Activated CD4-positive, alpha-beta T cell treated with anti-CD3 and anti-CD28 coated beads, Interleukin-2, amount 50 U/mL, for 24 hours (primary cell): ENCODE measurements at regions not wholly inside any gene's neighbourhood (a gene's known extent, or its start where the extent isn't known, plus 50 kb on each side); places are given as distances from the start of the nearest gene placed in this dataset.
"Not testable (repeated sequence)": the region's sequence is repeated elsewhere in the genome, so short reads cannot be mapped to it uniquely, and the experiment has no call there.

Experiments
- DNase-seq, 2 donors: peaks; one replicate each; pipeline ENCODE4 v3.0.0-alpha.2; 2020; ENCODE audit warnings: low read depth in 1 of 2, low spot score in 1 of 2

GRCh38 chr9:129319076-129319937 is 141.2 kb upstream of the IER5L start:
- no peak for DNase-seq

- DNase-seq: no peak
Measured at GRCh38 chr9:129318121-129319075, 140.3 kb upstream of the IER5L start.

GRCh38 chr9:129317179-129318011 is 139.3 kb upstream of the IER5L start:
- no peak for DNase-seq

- DNase-seq: no peak
Measured at GRCh38 chr9:129316281-129317030, 138.4 kb upstream of the IER5L start.

- DNase-seq: no peak
Measured at GRCh38 chr9:129313331-129313955, 135.4 kb upstream of the IER5L start.

DNA sequence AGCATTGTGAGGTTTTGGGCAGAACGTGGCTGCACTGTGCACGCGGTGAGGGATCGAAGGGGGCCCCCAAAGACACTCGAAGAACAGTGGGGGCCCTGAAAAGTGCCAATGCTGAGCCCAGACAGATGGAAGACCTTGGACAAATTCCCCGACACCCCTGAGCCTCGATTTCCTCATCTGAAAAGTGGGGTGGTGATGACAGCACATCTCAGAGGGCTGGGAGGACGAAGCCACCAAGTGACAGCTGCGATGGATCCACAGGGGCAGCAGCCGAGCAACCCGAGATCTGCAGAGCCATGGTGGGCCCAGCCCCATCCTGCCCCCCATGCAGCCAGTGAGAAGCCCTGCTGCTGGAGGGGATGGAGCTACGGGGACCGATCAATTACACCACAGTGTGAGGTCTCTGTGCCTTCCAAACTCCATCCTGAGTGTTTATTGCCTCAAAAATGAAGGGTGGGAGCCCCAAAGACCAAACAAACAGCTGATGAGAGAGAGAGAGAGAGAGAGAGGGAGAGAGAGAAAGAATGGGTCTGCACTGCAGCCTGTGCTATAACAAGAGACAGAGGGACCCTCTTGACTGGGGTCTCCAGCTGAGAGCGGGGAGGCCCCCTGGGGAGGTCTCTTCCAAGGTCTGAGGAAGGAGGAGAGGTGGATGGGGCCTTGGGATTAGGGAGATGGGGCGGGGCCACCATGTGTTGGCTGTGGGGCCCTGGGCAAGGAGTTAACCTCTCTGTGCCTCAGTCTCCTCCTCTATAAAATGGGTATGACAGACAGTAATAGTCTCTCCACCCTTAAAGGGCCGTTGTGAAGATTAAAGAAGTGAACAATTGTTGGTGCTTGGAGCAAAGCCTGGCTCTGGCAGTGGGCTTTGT is 134.4 kb upstream of the IER5L start:
- no peak for DNase-seq

- no peak for DNase-seq
Measured at GRCh38 chr9:129311643-129312042, 133.6 kb upstream of the IER5L start.

- no peak for DNase-seq
Measured at GRCh38 chr9:129310666-129311350, 132.7 kb upstream of the IER5L start.

DNA sequence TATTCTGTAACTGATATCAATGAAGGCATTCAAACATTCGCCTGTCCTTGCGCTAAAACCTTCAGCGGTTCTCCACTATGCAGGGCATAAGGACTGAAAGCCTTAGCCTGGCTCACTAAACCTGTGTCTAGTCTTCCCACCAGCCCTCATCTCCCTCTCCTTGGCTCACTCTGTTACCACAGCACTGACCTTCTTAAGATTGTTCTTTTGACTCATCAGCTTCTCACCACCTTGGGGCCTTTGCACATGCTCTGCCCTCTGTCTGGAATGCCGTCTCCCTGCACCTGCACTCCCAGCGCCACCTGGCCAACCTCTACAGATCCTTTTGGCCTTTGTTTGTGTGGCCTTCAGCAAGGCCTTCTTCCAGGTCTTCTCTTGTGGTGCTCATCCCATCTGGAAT is 131.8 kb upstream of the IER5L start:
- no peak for DNase-seq

GRCh38 chr9:129309041-129309430 is 131.0 kb upstream of the IER5L start:
- DNase-seq: no peak

DNA sequence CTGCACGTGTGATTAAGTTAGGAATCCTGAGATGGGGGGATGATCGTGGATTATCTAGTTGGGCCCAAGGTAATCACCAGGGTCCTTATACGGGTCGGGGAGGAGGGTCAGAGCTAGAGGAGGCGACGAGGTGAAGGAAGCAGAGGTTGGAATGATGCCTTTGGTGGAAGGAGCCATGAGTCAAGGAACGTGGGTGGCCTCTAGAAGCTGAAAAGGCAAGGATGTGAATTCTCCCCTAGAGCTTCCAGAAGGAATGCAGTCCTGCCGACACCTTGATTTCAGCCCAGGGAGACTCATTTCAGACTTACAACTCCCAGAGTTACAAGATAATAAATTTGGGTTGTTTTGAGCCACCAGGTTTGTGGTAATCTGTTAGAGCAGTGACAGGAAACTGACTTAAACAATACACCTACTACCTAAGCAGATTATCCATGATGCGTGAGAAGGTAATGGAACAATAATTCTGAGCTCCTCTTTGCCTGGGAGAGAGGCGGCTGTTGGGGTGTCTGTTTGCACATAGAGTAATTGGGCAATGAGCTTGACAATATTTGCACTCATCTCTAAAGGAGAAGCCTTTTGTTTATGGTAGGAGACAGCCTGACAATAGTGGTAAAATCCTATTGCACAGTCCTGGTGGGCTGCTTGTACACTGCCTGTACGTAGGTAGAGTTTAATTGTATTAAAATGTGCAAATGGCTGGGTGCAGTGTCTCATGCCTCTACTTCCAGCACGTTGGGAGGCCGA is 129.3 kb upstream of the IER5L start:
- DNase-seq: no peak

- no peak for DNase-seq
Measured at GRCh38 chr9:129306318-129306973, 128.4 kb upstream of the IER5L start.

DNA sequence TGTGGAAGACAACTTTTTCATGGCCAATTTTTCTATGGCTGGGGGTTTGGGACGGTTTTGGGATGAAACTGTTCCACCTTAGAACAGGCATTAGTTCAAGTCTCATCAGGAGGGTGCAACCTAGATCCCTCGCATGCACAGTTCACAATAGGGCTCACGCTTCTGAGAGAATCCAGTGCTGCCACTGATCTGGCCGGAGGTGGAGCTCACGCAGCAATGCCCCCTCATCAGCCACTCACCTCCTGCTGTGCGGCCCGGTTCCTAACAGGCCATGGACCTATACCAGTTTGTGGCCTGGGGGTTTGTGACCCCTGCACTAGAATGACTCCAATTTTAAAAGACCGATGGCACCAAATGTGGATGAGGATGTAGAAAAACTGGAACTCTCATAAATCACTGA is 127.2 kb upstream of the IER5L start:
- DNase-seq: no peak

DNA sequence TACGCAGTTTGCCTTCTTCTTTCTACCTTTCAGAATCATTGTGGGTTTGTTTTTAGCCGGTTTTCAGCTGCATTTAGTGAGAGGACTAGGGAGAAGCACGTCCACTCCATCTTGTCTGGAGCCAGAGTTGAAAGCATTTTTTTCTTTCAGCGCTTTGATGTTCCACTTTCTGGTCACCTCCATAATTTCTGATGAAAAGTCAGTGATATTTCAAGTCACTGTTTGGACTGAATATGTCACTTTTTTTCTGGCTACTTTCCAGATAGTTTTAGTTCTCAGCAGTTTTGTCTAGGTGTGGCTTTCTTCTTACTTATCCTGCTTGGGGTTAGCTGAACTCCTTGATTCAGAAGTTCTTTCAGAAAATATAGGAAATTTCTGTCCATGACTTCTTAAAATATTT is 123.9 kb upstream of the IER5L start:
- DNase-seq: no peak

- DNase-seq: not testable (repeated sequence)
Measured at GRCh38 chr9:129296195-129296594, 118.1 kb upstream of the IER5L start.

GRCh38 chr9:129291041-129291501 is 113.0 kb upstream of the IER5L start:
- no peak for DNase-seq

DNA sequence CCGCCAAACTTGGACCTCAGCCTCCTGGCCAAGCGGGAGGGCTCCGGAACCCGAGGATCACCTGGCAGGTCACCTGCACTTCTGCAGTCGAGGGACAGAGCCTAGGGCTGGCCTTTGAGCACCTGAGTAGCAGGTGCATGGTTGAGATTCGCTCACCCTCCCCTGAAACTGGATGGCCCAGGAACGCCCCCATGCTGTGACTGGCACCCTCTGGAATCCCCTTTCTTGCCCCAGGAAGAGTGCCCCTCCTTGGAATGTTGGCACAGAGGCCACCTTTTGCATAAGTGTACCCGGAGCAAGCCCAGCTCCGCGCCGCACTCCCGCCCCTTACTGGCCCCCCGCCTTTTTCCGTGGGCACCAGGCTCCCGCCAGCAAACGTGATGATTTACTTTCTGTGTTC is 112.5 kb upstream of the IER5L start:
- no peak for DNase-seq
